PFSK-1 (cell line): ENCODE measurements at regions not wholly inside any gene's neighbourhood (a gene's known extent, or its start where the extent isn't known, plus 50 kb on each side); places are given as distances from the start of the nearest gene placed in this dataset.

Experiments
- FOXP2 ChIP-seq: optimal IDR thresholded peaks from 2 replicates; pipeline ENCODE3; 2011; ENCODE audit warnings: borderline replicate concordance, control low read depth, inconsistent platforms; ENCODE audit not compliant: insufficient read depth; ENCODE audit errors: extremely low read length, extremely low read depth
- POLR2AphosphoS5 ChIP-seq: IDR thresholded peaks from 2 replicates; pipeline ENCODE4 v1.6.1; 2012; ENCODE audit warnings: low read depth, mild to moderate bottlenecking, control low read depth, low read length, moderate library complexity
- SIN3A ChIP-seq: IDR thresholded peaks from 2 replicates; pipeline ENCODE4 v1.6.1; 2012; ENCODE audit warnings: mild to moderate bottlenecking, low read length, moderate library complexity, borderline replicate concordance; ENCODE audit not compliant: insufficient read depth
- TAF1 ChIP-seq: IDR thresholded peaks from 2 replicates; pipeline ENCODE4 v1.6.1; 2012; ENCODE audit warnings: low read length, control low read depth, borderline replicate concordance; ENCODE audit not compliant: insufficient read depth
- TF ChIP-seq, protein P1 (sequence below), 2 experiments: IDR thresholded peaks; 2 replicates each; pipeline versions ENCODE4 v1.6.1 to v1.8.0; 2011 to 2012; ENCODE audit warnings: low read depth in 2 of 2, low read length in 2 of 2, control low read depth in 1 of 2, inconsistent platforms in 1 of 2, mild to moderate bottlenecking in 1 of 2, moderate library complexity in 1 of 2; ENCODE audit not compliant: insufficient read depth in 1 of 2

DNA sequence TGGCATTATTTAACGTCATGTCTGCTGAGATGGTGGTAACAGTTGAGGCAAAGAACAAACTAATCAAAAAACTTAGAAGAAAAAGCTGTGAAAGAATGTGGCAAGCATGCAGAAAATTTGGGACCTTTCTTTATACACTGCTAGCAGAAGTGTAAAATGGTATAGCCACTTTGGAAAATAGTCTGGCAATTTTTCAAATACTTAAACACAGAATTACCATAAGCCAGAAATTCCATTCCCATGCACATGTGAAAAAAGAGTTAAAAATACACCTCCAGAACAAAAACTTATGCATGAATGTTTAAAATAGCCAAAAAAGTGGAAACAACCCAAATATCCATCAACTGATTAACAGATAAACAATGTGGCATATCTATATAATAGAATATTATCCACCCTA is 613.3 kb downstream of the TBL1XR1 start:
- TF ChIP-seq FOXP2 (no peak), POLR2AphosphoS5 (no peak), SIN3A (no peak), TAF1 (no peak)
- TF ChIP-seq, protein P1, sequence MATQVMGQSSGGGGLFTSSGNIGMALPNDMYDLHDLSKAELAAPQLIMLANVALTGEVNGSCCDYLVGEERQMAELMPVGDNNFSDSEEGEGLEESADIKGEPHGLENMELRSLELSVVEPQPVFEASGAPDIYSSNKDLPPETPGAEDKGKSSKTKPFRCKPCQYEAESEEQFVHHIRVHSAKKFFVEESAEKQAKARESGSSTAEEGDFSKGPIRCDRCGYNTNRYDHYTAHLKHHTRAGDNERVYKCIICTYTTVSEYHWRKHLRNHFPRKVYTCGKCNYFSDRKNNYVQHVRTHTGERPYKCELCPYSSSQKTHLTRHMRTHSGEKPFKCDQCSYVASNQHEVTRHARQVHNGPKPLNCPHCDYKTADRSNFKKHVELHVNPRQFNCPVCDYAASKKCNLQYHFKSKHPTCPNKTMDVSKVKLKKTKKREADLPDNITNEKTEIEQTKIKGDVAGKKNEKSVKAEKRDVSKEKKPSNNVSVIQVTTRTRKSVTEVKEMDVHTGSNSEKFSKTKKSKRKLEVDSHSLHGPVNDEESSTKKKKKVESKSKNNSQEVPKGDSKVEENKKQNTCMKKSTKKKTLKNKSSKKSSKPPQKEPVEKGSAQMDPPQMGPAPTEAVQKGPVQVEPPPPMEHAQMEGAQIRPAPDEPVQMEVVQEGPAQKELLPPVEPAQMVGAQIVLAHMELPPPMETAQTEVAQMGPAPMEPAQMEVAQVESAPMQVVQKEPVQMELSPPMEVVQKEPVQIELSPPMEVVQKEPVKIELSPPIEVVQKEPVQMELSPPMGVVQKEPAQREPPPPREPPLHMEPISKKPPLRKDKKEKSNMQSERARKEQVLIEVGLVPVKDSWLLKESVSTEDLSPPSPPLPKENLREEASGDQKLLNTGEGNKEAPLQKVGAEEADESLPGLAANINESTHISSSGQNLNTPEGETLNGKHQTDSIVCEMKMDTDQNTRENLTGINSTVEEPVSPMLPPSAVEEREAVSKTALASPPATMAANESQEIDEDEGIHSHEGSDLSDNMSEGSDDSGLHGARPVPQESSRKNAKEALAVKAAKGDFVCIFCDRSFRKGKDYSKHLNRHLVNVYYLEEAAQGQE (IDR thresholded peaks at IDR 0.05; ENCODE audit: insufficient read depth in 1 of 2, low read depth in 2 of 2, low read length in 2 of 2), result no peak

DNA sequence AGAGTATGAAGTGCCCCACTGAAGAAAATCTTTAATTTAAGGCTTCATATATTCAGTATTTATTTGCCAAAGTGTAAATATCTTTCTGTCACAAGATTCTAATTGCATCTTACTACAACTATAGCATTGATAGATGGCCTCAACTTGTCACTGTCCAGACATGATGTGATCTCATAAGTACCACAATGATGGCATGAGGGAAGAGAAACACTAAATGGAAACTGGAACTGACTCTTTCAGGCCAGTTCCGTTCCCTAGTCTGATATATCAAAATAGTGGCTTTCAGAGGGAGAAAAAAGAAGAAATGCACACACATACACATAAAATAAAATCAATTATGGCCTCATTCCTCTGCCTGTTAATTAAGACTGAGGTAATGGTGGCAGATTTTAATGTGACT is 615.7 kb downstream of the TBL1XR1 start:
- TF ChIP-seq TAF1, result no peak
- TF ChIP-seq, protein P1 (IDR thresholded peaks at IDR 0.05; ENCODE audit: insufficient read depth in 1 of 2, low read depth in 2 of 2, low read length in 2 of 2), result no peak
- no peak for TF ChIP-seq FOXP2
- no peak for TF ChIP-seq SIN3A
- no peak for TF ChIP-seq POLR2AphosphoS5

DNA sequence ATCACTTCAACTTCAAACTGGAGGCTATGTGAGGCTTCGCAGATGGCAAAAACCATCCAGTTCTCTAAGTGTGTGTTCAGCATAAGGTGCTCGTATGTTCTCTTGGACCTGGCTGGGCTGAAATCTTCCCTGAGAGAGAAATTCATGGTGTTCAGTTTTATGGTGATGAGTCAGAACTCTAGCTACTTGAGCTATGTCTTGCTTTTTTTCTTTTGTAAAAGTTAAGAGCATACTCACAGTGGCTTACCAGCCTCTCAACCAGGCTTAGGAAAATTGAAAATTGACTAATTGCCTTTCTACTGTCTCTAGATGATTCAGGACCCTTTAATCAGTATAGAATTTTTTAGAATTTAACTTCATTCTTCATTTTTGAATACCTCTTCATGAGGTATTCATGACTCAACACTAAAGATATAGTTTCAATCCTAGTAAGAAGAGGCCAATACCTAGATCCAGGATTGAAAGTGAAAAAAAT is 617.5 kb downstream of the TBL1XR1 start:
- TF ChIP-seq TAF1 (no peak), SIN3A (no peak), POLR2AphosphoS5 (no peak), FOXP2 (no peak)
- TF ChIP-seq, protein P1 (IDR thresholded peaks at IDR 0.05; ENCODE audit: insufficient read depth in 1 of 2, low read depth in 2 of 2, low read length in 2 of 2), result no peak

DNA sequence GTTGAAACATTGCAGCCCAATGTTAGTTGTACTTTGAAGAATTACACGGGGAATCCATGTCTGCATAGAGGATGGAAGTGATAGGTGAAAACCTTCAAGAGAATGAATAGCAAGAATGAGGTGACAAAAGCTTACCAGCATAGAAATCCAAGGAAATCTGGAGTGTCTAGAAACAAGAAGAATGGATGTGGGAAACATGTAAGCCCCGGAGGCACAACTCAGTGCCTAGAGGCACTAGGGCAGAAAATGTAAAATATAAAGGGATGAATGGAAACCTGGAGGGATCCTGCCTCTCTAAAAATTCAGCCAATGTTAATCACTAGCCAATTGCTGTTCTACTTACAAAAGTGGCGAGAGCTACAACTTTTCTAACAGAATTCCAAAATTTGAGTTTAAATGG is 619.0 kb downstream of the TBL1XR1 start:
- TF ChIP-seq POLR2AphosphoS5, result no peak
- TF ChIP-seq, protein P1 (IDR thresholded peaks at IDR 0.05; ENCODE audit: insufficient read depth in 1 of 2, low read depth in 2 of 2, low read length in 2 of 2), result no peak
- no peak for TF ChIP-seq TAF1
- TF ChIP-seq FOXP2, result no peak
- no peak for TF ChIP-seq SIN3A

DNA sequence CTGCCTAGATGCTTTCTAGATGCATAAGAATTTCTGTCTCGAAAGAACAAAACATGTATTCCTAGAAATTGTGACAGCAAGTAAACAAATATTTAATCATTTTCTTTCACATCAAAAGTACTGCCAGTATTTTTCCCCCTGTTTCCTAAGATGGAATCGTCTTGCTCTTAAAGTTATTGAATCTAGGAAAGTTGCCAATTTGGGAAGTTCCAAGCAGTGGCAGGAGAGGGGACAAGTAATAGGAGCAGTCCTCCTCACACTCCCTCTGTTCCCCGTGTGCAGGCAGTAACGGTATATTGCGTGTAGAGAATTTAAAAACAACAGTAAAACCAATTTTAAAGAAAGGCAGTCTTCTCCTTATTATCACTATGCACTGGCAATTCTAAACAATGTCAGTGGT is 619.8 kb downstream of the TBL1XR1 start:
- TF ChIP-seq, protein P1 (IDR thresholded peaks at IDR 0.05; ENCODE audit: insufficient read depth in 1 of 2, low read depth in 2 of 2, low read length in 2 of 2), result no peak
- TF ChIP-seq FOXP2 (no peak), POLR2AphosphoS5 (no peak), TAF1 (no peak), SIN3A (no peak)
